GM21717 (cell line): ENCODE measurements at regions not wholly inside any gene's neighbourhood (a gene's known extent, or its start where the extent isn't known, plus 50 kb on each side); places are given as distances from the start of the nearest gene placed in this dataset.
"Not testable (repeated sequence)": the region's sequence is repeated elsewhere in the genome, so short reads cannot be mapped to it uniquely, and the experiment has no call there.

ENCODE experiments used
- ATAC-seq: cut with Tn5 transposase; IDR thresholded peaks from one replicate; pipeline ENCODE4 v1.9.1; 2021; ENCODE audit warnings: mild to moderate bottlenecking, moderate library complexity; ENCODE audit not compliant: unreplicated experiment

DNA sequence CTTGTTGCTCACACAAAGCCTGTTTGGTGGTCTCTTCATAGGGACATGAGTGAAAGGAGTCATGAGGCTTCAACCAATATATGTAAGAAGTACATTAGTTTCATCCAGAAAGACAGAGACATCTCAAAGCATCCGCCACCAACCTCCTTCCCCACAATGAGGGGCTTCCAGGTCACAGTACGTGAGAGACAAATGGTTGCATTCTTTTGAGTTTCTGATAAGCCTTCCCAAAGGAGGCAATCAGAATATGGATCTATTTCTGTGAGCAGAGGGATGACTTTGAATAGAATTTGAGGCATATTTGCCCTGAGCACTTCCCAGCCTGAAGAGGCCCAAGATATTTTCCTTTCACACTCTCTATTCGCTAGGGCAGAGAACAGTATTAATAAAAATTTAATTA lies 931.1 kb downstream of the FAM181B start:
- ATAC-seq = no peak

DNA sequence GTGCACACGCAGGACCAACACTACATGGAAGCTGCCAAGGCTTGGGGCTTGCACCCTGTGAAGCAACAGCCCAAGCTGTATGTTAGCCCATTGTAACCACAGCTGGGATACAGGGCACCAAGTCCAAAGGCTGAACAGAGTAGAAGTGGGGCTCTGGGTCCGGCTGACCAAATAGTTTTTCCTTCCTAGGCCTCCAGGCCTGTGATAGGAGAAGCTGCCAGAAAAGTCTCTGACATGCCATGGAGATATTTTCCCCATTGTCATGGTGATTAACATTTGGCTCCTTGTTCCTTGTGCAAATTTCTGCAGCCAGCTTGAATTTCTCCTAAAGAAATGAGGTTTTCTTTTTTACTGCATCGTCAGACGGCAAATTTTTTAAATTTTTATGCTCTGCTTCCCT lies 941.2 kb downstream of the FAM181B start:
- ATAC-seq = no peak

DNA sequence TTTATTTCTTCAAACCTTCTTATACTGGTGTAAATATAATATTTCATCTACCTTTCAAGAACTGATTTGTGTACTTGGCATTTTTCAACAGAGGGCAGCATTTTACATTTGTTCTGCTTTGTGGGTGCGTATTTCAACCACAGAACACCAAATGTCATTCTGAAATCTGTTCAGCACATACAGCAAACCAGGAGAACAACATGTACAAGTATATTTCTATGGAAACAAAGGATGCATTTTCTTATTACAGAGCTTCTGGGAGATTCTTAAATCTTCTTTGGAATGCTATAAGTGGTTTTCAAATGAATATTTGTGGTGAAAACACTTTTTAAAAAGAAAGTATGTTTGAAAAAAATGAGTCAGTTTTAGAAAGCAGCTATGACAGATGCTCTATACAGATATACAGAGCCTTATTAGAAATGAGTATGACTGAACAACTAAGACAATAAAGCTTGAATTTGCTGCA lies 946.0 kb downstream of the FAM181B start:
- ATAC-seq = peak; percentile 56

DNA sequence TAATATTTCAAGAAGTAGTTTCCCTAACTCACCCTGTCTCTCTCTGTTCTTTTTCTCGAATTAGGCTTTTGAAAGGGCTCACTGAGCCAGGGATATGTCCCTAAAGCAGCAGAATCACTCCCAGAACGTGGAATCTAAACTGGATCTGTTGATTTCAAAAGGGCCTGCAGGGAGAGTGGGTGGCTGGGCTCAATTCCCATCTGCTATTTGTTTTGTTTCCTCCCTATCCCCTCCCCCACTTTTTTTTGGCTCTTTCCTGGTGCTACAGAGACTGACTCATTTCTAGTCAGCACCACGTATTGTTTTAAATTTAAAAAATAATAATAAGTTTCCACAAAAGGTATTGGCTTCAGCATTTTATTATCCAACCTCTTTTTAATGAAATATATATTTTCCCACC lies 961.5 kb downstream of the FAM181B start:
- ATAC-seq = no peak

DNA sequence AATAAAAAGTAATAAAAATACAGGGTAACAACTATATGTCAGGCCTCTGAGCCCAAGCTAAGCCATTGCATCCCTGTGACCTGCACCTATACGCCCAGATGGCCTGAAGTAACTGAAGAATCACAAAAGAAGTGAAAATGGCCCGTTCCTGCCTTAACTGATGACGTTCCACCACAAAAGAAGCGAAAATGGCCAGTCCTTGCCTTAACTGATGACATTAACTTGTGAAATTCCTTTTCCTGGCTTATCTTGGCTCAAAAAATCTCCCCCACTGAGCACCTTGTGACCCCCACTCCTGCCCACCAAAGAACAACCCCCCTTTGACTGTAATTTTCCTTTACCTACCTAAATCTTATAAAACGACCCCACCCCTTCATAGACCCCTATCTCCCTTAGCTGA lies 963.8 kb downstream of the FAM181B start:
- not testable (repeated sequence) for ATAC-seq

DNA sequence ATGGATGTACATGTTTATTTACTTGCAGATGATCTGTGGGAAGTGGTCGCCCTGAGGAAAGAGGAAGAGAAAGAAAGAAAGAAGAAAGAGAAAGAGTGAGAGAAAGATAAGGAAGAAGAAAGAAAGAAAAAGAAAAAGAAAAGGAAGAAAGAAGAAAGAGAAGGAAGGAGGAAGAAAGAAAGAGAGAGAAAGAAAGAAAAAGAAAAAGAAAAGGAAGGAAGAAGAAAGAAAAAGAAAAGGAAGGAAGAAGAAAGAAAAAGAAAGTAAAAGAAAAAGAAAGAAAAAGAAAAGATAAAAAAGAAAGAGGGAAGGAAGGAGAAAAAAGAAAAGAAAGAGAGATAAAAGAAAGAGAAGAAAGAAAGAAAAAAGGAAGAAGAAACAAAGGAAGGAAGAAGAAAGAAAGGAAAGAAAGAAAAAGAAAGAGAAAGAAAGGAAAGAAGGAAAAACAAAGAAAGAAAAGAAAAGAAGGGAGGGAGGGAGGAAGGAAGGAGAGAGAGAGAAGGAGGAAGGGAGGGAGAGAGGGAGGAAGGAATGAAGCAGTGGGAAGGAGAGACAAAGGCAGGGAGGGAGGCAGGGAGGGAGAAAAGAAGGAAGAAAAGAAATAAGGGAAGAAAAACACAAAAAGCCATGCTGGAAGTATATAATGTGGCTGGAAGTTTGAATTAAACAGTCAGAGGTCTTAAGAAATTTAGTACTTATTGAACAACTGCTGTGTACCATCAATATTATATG lies 976.6 kb downstream of the FAM181B start:
- ATAC-seq = no peak

DNA sequence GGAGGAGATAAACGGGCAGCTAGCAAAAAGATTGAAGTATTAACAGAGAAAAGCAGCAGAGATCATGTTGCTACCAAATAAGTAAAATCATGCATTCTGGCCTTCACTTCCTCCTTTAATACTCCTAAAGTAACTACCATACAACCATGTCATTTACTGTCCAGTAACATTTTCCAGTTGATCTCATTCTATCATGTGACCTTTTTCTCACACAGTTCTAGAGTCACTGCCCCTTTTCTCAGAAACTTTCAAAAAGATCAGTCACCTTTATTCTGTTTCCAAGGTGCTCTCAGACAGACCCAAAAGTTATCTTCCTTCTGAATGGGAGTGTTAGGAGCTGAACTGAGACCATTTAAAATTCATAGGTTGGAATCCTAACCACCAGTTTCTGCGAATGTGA lies 984.4 kb downstream of the FAM181B start:
- no peak for ATAC-seq

DNA sequence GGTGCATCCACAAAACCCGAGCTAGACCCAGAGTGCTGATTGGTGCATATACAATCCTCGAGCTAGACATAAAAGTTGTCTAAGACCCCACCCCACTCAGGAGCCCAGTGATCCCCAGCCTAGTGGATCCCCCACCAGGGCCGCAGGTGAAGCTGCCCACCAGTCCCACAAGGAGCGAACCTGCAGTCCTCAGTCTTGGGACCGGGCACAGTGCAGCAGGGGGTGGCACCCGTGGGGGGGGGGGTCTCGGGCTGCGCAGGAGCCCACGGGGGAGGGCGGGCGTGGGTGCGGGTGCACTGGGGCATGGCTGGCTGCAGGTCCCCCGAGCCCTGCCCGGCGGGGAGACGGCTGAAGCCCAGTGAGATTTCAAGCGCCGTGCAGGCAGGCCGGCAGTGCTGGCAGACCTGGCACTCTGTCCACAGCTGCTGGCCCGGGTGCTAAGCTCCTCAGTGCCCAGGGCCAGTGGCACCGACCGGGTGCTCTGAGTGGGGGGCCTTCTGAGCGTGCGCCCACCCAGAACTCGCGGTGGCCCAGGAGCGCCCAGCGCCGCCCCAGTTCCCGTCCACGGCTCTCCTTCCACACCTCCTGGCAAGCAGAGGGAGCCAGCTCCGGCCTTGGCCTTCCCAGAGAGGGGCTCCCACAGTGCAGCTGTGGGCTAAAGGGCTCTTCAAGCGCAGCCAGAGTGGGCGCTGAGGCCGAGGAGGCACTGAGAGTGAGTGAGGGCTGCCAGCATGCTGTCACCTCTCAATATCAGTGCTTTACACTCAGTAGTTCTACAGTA lies 989.1 kb downstream of the FAM181B start:
- ATAC-seq = no peak

DNA sequence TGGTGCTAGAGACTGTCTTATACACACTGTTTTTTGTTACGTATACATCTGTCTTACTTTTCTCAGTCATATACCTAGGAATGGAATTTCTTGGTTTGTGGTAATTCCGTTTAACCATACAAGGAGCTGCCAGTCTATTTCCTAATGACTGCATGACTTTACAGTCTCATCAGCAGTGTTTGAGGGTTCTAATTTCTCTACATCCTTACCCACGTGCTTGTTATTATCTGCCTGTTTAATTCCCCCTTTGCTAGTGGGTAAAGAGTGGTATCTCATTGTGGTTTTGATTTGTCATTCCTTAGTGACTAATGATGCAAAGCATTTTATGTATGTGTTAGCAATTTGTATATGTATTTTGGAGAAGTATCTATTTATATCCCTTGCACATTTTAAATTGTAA lies 1008.0 kb downstream of the FAM181B start:
- ATAC-seq = no peak

DNA sequence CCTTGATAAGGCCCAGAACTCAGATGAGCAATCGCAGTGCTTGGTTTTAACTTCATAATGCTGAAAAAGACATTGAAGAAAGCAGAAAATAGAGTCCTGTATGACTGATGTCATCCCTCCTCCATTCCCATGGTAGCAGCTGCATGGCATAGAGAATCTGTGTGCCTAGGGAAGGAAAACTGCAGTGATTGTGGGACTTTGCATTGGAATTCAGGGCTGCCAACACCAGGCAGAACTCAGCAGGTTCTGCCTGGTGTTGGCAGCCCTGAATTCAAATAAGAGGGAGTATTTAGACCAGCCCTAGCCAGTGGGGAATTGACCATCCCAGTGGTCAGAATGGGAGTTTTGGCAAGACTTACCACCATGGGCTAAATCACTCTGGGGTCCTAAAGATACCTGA lies 1016.0 kb downstream of the FAM181B start:
- no peak for ATAC-seq

DNA sequence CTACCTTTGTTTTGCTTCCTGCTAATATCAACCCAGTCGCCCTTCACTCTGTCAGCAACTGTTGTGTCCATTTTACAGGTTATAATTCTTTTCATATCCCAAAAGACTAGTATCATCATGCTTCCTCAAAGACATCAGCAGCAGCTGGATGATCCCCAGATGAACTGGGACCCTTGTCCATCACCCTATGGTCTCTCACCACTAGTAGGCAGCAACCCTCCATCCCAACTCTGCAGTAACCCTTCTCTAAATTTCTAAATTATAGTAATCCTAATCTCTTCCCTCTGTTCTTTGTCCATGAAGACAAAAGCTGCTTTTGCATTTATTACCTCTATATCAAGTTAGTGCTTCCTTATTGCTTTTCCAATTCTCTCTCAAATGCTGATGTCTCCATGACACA lies 1025.8 kb downstream of the FAM181B start:
- ATAC-seq = no peak

DNA sequence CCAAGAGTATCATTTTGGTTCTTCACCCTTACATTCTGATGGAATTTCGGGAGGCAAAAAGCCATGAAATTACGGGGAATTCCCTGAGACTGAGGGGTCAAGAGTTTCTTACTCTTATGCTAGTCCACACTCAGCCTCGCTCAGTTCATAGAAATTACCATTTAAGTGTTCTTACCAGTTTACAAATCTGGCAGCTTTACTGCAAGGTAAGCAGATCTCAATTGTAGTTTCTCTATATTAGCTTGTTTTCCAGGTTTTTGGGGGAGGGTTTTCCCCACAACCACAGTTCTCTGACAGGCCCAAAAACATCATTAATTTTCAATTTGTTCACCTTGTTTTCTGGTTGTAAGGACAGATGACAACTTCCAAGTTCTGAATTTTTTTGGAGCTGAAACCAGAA lies 1028.4 kb downstream of the FAM181B start:
- no peak for ATAC-seq

DNA sequence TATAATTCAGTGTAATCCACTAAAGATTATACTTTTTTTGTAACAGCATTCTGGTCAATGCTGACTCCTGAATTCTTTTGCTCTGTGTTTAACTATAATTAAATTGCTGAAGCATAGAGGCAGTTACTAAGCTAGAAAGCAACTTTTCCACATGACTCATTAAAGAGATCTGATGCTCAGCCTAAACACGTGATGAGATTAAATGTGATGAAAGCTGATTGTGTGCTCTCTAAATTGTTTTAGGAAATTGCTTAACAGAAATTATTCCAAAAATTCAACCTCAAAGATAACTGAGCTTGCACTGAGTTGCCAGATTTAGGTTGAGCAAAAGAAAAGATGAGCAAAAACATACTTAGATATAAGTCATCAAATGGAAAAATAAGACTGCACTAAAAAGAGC lies 1033.6 kb downstream of the FAM181B start:
- ATAC-seq = no peak

DNA sequence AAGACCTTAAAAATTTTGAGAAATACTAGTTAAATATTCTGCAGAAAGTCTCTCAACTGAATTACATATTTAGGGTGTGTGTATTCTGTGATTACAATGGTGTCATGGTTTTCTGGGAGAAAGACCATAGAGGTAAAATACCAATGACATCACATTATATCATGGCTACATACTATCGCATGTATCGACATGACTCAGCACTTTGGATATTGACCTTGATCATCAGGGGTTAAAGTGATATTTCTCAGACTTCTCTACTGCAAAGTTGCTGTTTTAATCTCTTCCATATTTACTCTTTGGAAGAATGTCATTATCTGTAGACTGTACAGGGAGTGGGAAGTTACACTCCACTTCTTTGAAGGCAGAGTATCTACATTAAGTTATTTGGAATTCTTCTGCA lies 1046.6 kb downstream of the FAM181B start:
- no peak for ATAC-seq

DNA sequence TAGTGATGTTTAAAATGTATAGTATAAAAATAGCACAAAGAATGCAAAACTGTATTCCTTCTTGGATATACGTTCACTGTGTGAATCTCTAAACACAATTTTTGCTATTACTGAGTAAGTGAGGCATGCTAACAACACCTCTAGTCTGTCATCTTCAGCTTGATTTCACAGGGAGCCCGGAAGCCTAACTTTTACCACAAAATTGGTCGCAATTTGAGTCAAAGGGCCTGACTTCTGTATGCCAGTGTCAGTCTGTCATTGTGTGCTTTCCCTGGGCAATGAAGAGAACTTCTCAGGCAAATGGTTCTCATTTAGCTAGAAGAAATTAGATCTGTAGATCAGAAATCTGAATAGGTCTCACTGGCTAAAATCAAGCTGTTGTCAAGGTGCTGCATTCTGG lies 1059.5 kb downstream of the FAM181B start:
- peak; percentile 83 for ATAC-seq

DNA sequence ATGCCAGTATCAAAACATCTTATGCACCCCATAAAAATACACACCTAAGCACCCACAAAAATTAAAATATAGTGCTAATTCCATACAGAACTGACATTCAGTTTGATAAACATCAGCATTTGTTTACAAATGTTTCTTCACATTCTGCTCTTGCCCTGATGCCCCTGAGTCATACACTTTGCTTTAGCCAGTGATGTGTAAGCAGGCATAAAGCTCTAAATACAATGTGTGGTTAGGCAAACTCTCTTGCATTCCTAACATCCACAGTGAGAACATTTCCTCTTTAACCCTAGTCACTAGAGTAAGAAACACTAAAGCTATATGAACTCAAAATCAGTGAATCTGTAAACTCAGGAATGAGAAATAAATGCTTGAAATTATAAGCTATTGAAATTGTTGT lies 1060.7 kb downstream of the FAM181B start:
- ATAC-seq = no peak

DNA sequence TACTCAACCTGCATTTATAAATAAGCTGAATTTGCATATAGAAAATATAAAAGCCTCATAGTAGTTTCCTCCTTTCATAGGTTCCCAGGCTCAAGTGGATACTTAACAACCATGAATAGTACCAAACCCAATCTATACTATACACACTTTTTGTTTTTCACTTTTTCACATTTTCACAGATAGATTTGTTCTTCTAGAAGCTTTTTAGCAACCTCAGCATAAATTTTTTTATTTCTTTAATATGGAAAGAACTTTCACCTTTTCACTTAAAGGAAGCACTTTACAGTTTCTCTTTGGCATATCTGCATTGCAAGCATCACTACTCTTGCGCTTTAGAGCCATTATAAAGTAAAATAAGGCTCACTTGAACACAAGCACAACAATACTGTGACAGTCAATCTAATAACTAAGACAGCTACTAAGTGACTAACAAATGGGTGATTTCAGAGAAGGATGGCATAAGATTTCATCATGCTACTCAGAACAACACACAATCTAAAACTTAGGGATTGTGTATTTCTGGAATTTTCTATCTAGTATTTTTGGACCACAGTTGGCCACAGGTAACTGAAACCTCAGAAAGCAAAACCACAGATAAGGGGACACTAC lies 1063.6 kb downstream of the FAM181B start:
- ATAC-seq = no peak

DNA sequence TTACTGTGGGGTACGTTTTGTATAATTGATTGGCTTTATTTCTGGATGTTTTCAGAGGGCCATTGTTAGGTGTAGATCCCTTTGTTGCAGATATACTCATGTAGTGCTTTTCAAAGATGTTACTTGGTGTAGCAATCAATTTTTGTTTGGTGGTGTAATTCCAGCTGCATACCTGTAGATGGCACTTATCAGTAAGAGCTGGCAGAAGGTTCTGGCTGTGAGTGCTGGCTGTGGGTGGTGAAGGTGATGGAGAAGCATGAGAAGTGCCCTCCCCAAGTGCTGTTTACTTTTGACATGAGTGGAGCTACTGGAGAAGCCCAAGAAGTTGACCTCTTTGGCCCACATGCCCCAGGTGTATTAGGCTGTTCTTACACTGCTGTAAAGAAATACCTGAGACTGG lies 1074.9 kb downstream of the FAM181B start:
- peak; percentile 85 for ATAC-seq

DNA sequence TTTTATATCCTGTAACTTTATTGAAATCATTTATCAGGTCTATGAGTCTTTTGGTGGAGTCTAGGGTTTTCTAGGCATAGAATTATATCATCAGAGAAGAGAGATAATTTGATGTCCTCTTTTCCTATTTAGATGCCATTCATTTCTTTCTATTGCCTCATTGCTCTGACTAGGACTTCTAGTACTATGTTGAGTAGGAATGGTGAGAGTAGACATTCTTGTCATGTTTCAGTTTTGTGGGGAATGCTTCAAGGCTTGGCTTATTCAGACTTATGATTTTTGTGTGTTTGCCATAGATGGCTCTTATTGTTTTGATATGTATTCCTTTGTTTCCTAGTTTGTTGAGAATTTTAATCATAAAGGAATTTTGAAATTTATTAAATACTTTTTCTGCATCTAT lies 1078.3 kb downstream of the FAM181B start:
- no peak for ATAC-seq

DNA sequence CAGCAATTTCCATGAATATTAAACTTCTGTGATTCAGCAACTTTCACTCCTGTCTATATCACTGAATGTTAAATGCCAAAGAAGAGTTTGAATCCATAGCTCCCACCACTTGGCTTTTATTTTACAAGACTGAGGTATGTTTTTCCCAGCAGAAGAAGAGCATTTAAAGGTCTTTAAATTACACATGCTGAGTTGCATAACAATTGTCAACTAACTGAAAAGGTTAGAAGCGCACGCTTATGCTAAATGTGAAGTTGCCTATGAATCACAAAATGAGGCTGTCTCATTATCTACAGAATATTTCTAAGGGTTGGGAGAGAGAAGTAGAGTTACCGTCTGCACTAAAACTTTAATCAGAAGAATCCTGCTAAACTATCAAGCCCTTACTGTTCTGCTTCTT lies 1086.3 kb downstream of the FAM181B start:
- no peak for ATAC-seq

DNA sequence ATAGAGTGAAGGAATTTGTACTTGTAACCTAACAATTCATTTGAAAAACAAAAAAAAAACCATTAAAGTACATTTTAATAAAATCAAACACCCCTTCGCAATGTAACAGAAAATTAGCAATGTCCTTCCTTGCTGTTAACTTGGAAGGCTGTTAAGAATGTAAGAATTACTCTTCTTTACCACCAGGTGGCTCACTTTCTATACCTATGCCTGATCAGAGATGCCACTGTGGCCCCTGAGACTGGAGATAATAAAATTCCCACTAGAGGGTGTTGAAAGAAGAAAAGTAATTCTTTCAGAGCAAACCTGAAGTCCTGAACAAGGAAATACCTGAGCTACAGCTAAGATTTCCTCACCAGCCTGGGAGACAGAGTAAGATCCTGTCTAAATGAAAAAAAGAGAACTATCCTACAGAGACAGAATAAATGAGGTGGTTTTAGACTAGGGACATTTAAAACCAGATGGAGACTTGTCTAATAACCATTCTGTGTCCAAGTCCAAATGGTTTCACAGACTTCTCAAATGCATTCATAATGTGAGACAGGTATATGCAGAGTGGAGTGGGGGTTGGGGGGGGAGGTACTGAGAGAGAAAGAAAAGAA lies 1089.3 kb downstream of the FAM181B start:
- ATAC-seq = peak; percentile 95

DNA sequence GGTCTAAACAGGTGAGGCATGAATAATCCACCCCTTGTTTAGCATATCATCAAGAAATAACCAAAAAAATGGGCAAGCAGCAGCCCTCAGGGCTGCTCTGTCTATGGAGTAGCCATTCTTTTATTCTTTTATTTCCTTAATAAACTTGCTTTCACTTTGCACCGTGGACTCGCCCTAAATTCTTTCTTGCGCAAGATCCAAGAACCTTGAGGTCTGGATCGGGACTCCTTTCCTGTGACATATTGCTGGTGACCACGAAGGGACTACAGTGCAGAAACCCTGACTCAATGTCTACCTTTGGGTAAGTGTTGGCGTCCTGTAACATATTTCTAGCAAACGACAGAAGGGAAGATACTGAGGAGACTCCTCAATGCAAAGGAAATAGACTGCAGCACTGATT lies 1099.2 kb downstream of the FAM181B start:
- no peak for ATAC-seq
